ENCODE measurements at regions not wholly inside any gene's neighbourhood (a gene's known extent, or its start where the extent isn't known, plus 50 kb on each side); places are given as distances from the start of the nearest gene placed in this dataset.
A peak's percentile ranks its signal among the peaks of the same experiment; 100 is the strongest.

- DNase-seq (ENCODE audit: low spot score) = peak; percentile 23
- no peak for TF ChIP-seq CTCF (IDR thresholded peaks at IDR 0.05)
- Histone ChIP-seq H3K27me3 (peaks cover 0 to 9% of the 10 kb centered on the region in 2 donors), H3K4me1 (no peaks in the 10 kb centered on the region), H3K27ac (no peak overlapping the region), H3K4me3 (no peak overlapping the region), H3K9me3 (no peaks in the 10 kb centered on the region), H3K36me3 (no peaks in the 10 kb centered on the region)
These were observed 524.5 kb downstream of the BRD1 start for GRCh38 chr22:49303061-49303735.

GRCh38 chr22:49302530-49302929, 525.1 kb downstream of the BRD1 start:
- H3K4me3 ChIP-seq = no peak overlapping the region
- H3K36me3 ChIP-seq = no peaks in the 10 kb centered on the region
- H3K4me1 ChIP-seq = no peaks in the 10 kb centered on the region
- TF ChIP-seq CTCF (IDR thresholded peaks at IDR 0.05) = no peak
- peak; percentile 23 for DNase-seq (ENCODE audit: low spot score)
- H3K9me3 ChIP-seq = no peaks in the 10 kb centered on the region
- no peak overlapping the region for H3K27ac ChIP-seq
- peaks cover 0 to 9% of the 10 kb centered on the region in 2 donors for H3K27me3 ChIP-seq

- Histone ChIP-seq H3K36me3 (no peaks in the 10 kb centered on the region), H3K4me1 (no peaks in the 10 kb centered on the region), H3K9me3 (no peaks in the 10 kb centered on the region), H3K4me3 (no peak overlapping the region), H3K27ac (no peak overlapping the region), H3K27me3 (peaks cover 0 to 9% of the 10 kb centered on the region in 2 donors)
- no peak for TF ChIP-seq CTCF (IDR thresholded peaks at IDR 0.05)
- peak; percentile 13 for DNase-seq (ENCODE audit: low spot score)
These were observed 525.6 kb downstream of the BRD1 start for GRCh38 chr22:49302150-49302460.

DNA sequence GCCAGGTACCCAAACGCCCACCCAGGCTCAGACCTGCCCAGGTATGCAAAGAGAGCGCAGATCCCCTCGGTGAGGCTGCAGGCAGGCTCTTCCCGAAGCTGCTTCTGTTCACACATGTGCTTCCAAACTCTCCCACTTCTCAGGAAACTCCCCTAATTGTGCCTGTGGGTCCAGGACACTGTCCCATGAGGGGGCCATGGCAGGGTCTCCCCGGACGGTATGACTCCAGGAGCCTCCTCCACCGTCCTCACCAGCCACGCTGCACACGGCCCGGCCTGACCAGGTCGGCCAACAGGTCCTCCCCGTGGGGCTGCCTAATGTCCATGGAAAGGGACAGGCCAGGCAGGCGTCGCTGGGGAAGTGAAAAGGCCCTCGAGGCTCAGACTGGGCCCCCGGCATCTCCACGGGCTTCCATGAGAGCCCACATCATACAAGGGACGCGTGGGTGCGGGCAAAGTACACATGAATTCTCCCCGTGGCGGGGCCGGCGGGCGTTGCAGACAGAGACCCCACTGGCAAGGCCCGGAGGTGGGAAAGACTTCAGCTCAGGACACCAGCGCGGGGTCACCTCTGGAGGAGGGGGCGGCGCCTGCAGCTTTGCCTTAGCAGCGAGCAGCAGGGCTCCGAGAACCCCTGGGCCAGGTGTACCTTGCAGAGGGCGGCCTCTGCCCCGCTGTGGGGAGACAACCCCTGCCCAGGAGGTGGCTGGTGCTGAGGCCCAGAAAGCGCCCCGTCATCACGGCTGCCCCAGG, 526.1 kb downstream of the BRD1 start:
- Histone ChIP-seq H3K36me3 (no peaks in the 10 kb centered on the region), H3K27me3 (peaks cover 0 to 9% of the 10 kb centered on the region in 2 donors), H3K4me3 (no peak overlapping the region), H3K4me1 (no peaks in the 10 kb centered on the region), H3K9me3 (no peaks in the 10 kb centered on the region), H3K27ac (no peak overlapping the region)
- peak; percentile 46 for DNase-seq (ENCODE audit: low spot score)
- no peak for TF ChIP-seq CTCF (IDR thresholded peaks at IDR 0.05)

DNA sequence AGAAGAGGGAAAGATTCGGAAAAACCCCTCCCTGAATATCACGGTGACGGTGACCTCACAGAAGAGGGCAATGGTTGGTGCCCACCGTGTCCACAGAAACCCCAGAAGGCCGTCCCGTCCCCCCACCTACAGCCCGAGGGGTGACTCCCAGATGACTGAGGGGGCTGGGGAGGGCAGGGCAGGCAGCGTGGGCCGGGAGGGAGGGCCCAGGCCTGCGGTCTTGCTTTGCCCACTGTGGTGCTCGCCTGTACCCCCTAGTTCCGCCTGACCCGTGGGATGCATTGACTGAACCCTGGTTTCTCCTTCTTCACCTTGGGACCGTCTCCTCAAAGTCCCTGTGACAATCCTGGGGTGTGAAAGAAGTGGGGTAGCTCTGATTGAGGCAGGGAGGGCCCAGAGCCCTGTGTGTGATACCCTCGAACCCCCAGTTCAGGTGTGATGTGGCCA, 526.7 kb downstream of the BRD1 start:
- peak; percentile 21 for DNase-seq (ENCODE audit: low spot score)
- Histone ChIP-seq H3K36me3 (no peaks in the 10 kb centered on the region), H3K27me3 (peaks cover 0 to 8% of the 10 kb centered on the region in 2 donors), H3K9me3 (no peaks in the 10 kb centered on the region), H3K4me1 (no peaks in the 10 kb centered on the region), H3K4me3 (no peak overlapping the region), H3K27ac (no peak overlapping the region)
- no peak for TF ChIP-seq CTCF (IDR thresholded peaks at IDR 0.05)

Data from right atrium auricular region (tissue), 2 donors.